ENCODE measurements at regions not wholly inside any gene's neighbourhood (a gene's known extent, or its start where the extent isn't known, plus 50 kb on each side); places are given as distances from the start of the nearest gene placed in this dataset.

DNA sequence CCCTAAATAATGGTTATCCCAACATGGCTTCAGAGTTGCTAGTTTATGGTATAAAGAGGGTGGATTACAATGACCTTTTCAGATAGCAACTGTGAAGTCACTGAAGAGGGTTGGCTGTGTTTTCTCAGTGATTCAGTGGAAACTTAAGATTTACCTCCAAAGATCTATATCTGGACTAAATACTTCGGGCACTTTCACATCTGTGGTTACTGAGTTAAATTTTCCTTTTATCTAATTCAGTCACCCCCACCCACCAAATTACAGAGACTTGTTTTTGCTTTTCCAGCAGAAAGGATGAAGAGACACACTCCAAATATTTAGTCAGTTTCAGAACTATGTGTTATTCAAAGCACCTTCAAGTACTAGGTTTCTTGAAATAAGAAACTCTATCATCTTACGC, 573.2 kb downstream of the CCDC171 start:
- in situ Hi-C loops (cut with MboI; ENCODE audit: low sequenced_read_pairs, unreplicated experiment): no loop called here
- no peak for DNase-seq (ENCODE audit: low spot score)
- TF ChIP-seq, protein P1, sequence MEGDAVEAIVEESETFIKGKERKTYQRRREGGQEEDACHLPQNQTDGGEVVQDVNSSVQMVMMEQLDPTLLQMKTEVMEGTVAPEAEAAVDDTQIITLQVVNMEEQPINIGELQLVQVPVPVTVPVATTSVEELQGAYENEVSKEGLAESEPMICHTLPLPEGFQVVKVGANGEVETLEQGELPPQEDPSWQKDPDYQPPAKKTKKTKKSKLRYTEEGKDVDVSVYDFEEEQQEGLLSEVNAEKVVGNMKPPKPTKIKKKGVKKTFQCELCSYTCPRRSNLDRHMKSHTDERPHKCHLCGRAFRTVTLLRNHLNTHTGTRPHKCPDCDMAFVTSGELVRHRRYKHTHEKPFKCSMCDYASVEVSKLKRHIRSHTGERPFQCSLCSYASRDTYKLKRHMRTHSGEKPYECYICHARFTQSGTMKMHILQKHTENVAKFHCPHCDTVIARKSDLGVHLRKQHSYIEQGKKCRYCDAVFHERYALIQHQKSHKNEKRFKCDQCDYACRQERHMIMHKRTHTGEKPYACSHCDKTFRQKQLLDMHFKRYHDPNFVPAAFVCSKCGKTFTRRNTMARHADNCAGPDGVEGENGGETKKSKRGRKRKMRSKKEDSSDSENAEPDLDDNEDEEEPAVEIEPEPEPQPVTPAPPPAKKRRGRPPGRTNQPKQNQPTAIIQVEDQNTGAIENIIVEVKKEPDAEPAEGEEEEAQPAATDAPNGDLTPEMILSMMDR (IDR thresholded peaks at IDR 0.05; ENCODE audit: borderline replicate concordance, control extremely low read depth, extremely low read depth, insufficient read depth, missing control alignments): no peak

DNA sequence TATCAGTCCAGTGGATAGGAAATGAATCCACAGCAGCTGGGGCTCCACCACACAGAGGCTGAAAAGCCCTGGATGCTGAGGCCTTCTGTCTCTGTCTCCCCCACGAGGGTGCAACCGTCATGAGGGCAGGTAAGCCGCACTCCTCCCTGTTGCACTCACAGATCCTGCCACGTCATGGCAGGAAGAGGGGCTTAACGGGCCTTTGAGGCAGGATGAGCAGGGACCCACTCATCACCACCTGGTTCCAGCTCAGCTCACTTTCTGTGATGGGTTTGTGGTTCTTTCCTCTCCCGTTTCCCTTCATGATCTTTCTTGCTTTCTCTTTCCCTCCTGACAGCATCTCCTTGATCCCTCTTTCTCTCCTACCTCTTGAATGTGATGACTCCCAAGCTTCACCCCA, 575.2 kb downstream of the CCDC171 start:
- TF ChIP-seq, protein P1 (IDR thresholded peaks at IDR 0.05; ENCODE audit: borderline replicate concordance, control extremely low read depth, extremely low read depth, insufficient read depth, missing control alignments): no peak
- in situ Hi-C loops (cut with MboI; ENCODE audit: low sequenced_read_pairs, unreplicated experiment): no loop called here
- no peak for DNase-seq (ENCODE audit: low spot score)

DNA sequence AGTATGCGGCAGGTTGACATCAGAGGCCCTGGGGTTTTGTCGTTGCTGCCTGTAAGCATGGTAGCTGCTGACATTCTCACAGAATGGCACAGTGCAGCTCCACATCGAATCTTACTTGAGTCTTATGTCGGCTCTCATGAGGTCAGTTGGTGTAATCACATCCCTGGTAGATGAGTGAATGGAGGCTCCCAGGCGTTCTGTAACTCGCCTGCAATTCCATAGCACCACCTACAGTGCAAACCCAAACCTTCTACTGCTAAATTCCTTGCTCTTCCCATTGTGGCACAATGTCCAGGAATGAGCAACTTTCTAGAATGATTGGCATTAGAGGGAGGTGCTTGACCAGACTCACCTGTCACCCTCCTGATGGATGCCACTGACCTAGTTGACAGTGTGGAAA, 578.4 kb downstream of the CCDC171 start:
- no peak for DNase-seq (ENCODE audit: low spot score)
- in situ Hi-C loops (cut with MboI; ENCODE audit: low sequenced_read_pairs, unreplicated experiment): loop anchor here (10.0 kb wide), 1 partner anchor 256 kb away; no protein-coding TSS in a partner anchor
- TF ChIP-seq, protein P1 (IDR thresholded peaks at IDR 0.05; ENCODE audit: borderline replicate concordance, control extremely low read depth, extremely low read depth, insufficient read depth, missing control alignments): no peak

GRCh38 chr9:16132513-16132912, 579.7 kb downstream of the CCDC171 start:
- DNase-seq (ENCODE audit: low spot score): no peak
- in situ Hi-C loops (cut with MboI; ENCODE audit: low sequenced_read_pairs, unreplicated experiment): loop anchor here (10.0 kb wide), 1 partner anchor 258 kb away; no protein-coding TSS in a partner anchor
- TF ChIP-seq, protein P1 (IDR thresholded peaks at IDR 0.05; ENCODE audit: borderline replicate concordance, control extremely low read depth, extremely low read depth, insufficient read depth, missing control alignments): no peak

DNA sequence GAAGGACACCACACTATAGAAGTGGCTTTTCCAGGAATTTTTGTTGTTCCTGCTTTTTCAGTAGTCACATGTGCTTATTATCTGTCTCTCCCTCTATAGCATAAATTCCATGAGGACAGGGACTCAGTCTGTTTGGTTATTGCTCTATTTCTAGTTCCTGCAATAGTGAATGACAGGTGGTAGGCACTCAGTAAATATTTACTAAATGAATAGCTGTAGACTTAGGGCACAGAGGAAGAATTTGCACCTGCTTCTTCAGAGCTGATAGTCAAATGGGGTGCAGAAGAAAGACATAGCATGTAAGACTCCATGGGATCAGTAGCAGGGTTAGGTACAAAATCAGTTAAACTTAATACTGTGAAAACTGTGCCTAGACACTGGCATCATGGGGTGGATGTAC, 580.2 kb downstream of the CCDC171 start:
- in situ Hi-C loops (cut with MboI; ENCODE audit: low sequenced_read_pairs, unreplicated experiment): loop anchor here (10.0 kb wide), 1 partner anchor 258 kb away; no protein-coding TSS in a partner anchor
- TF ChIP-seq, protein P1 (IDR thresholded peaks at IDR 0.05; ENCODE audit: borderline replicate concordance, control extremely low read depth, extremely low read depth, insufficient read depth, missing control alignments): no peak
- DNase-seq (ENCODE audit: low spot score): no peak

- in situ Hi-C loops (cut with MboI; ENCODE audit: low sequenced_read_pairs, unreplicated experiment): loop anchor here (10.0 kb wide), 1 partner anchor 259 kb away; no protein-coding TSS in a partner anchor
- DNase-seq (ENCODE audit: low spot score): peak; percentile 64
- TF ChIP-seq, protein P1 (IDR thresholded peaks at IDR 0.05; ENCODE audit: borderline replicate concordance, control extremely low read depth, extremely low read depth, insufficient read depth, missing control alignments): peak; percentile 69
Observed at GRCh38 chr9:16133556-16134227, 580.8 kb downstream of the CCDC171 start.

Data from GM13976 (cell line).